Smooth muscle cell (in vitro differentiated cells): ENCODE measurements at regions not wholly inside any gene's neighbourhood (a gene's known extent, or its start where the extent isn't known, plus 50 kb on each side); places are given as distances from the start of the nearest gene placed in this dataset.

Experiments
- DNase-seq: peaks from one replicate; lab custom pipeline; 2025; ENCODE audit not compliant: unreplicated experiment; lab: John Stamatoyannopoulos, UW
- H2AFZ ChIP-seq: fragments of 200-600 bp; sonication (generic); 2 replicates; pipeline ENCODE4 v1.6.0; 2016; ENCODE audit warnings: antibody characterized with exemption, low read depth, mild to moderate bottlenecking
- H3F3A ChIP-seq: fragments of 200-600 bp; sonication (generic); 2 replicates; pipeline ENCODE4 v1.6.0; 2017; ENCODE audit warnings: antibody characterized with exemption, low read depth
- H3K27ac ChIP-seq: fragments of 200-600 bp; sonication (generic); 2 replicates; pipeline ENCODE4 v1.5.1; 2016; ENCODE audit warnings: low read depth, mild to moderate bottlenecking
- H3K27me3 ChIP-seq: fragments of 200-600 bp; sonication (generic); 2 replicates; pipeline ENCODE4 v1.6.1; 2016; ENCODE audit warnings: low read depth, mild to moderate bottlenecking
- H3K36me3 ChIP-seq: fragments of 200-600 bp; sonication (generic); 2 replicates; pipeline ENCODE4 v1.5.1; 2016; ENCODE audit warnings: low read depth
- H3K4me1 ChIP-seq: fragments of 200-600 bp; sonication (generic); 2 replicates; pipeline ENCODE4 v1.5.1; 2016; ENCODE audit warnings: low read depth
- H3K4me2 ChIP-seq: fragments of 200-600 bp; sonication (generic); 2 replicates; pipeline ENCODE4 v1.6.0; 2016; ENCODE audit warnings: mild to moderate bottlenecking
- H3K4me3 ChIP-seq: fragments of 200-600 bp; sonication (generic); 2 replicates; pipeline ENCODE4 v1.5.1; 2016; ENCODE audit warnings: mild to moderate bottlenecking
- H3K79me2 ChIP-seq: fragments of 200-600 bp; sonication (generic); 2 replicates; pipeline ENCODE4 v1.6.0; 2016; ENCODE audit warnings: low read depth, mild to moderate bottlenecking
- H3K9ac ChIP-seq: fragments of 200-600 bp; sonication (generic); 2 replicates; pipeline ENCODE4 v1.6.0; 2016; ENCODE audit warnings: low read depth
- H3K9me3 ChIP-seq: fragments of 200-600 bp; sonication (generic); replicated peaks from 2 replicates; pipeline ENCODE4 v1.5.1; 2016; ENCODE audit warnings: low read depth
- H4K20me1 ChIP-seq: fragments of 200-600 bp; sonication (generic); 2 replicates; pipeline ENCODE4 v1.6.0; 2016; ENCODE audit warnings: low read depth
- WGBS: methylation state at CpG from one replicate; pipeline ENCODE4 v1.1.7; 2016; ENCODE audit warnings: low lambda C conversion rate; 5-methylcytosine and 5-hydroxymethylcytosine counted together
- TF ChIP-seq, protein P1 (sequence below): fragments of 200-600 bp; sonication (generic); IDR thresholded peaks from 2 replicates; pipeline ENCODE4 v1.5.1; 2017; ENCODE audit warnings: borderline replicate concordance, mild to moderate bottlenecking, antibody characterized with exemption; ENCODE audit not compliant: insufficient read depth, poor library complexity, severe bottlenecking

DNA sequence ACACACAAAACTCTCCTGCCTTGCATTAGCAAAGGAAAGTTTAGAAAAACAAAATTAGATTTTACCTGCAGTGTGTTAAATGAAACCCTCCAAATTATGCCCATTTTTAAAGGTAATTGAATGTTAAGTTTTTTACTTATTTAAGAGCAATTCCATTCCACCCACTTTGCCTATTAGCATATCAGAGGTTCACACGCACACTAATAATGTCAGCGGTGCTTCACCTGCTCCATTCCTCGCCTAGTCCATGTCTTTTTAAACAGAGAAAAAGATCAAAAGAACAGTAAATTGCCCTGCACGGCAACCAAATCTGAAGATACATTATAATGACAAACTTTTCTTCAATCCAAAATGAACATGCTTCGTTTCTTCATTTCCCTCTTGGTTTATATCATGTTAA lies 97.3 kb upstream of the LRRN1 start:
- H3F3A ChIP-seq, result no peaks in the 10 kb centered on the region
- H3K27ac ChIP-seq, result no peak overlapping the region
- H3K27me3 ChIP-seq, result no peaks in the 10 kb centered on the region
- H3K4me1 ChIP-seq, result peaks cover 10% of the 10 kb centered on the region
- H3K9ac ChIP-seq, result no peak overlapping the region
- H2AFZ ChIP-seq, result no peak overlapping the region
- H3K9me3 ChIP-seq, result no peaks in the 10 kb centered on the region
- no peak overlapping the region for H3K4me3 ChIP-seq
- H4K20me1 ChIP-seq, result no peaks in the 10 kb centered on the region
- H3K79me2 ChIP-seq, result no peaks in the 10 kb centered on the region
- TF ChIP-seq, protein P1, sequence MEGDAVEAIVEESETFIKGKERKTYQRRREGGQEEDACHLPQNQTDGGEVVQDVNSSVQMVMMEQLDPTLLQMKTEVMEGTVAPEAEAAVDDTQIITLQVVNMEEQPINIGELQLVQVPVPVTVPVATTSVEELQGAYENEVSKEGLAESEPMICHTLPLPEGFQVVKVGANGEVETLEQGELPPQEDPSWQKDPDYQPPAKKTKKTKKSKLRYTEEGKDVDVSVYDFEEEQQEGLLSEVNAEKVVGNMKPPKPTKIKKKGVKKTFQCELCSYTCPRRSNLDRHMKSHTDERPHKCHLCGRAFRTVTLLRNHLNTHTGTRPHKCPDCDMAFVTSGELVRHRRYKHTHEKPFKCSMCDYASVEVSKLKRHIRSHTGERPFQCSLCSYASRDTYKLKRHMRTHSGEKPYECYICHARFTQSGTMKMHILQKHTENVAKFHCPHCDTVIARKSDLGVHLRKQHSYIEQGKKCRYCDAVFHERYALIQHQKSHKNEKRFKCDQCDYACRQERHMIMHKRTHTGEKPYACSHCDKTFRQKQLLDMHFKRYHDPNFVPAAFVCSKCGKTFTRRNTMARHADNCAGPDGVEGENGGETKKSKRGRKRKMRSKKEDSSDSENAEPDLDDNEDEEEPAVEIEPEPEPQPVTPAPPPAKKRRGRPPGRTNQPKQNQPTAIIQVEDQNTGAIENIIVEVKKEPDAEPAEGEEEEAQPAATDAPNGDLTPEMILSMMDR, result no peak
- WGBS, result 91% methylated on average over 5 of the region's 5 CpGs
- DNase-seq, result no peak
- H3K36me3 ChIP-seq, result no peaks in the 10 kb centered on the region
- H3K4me2 ChIP-seq, result no peak overlapping the region

DNA sequence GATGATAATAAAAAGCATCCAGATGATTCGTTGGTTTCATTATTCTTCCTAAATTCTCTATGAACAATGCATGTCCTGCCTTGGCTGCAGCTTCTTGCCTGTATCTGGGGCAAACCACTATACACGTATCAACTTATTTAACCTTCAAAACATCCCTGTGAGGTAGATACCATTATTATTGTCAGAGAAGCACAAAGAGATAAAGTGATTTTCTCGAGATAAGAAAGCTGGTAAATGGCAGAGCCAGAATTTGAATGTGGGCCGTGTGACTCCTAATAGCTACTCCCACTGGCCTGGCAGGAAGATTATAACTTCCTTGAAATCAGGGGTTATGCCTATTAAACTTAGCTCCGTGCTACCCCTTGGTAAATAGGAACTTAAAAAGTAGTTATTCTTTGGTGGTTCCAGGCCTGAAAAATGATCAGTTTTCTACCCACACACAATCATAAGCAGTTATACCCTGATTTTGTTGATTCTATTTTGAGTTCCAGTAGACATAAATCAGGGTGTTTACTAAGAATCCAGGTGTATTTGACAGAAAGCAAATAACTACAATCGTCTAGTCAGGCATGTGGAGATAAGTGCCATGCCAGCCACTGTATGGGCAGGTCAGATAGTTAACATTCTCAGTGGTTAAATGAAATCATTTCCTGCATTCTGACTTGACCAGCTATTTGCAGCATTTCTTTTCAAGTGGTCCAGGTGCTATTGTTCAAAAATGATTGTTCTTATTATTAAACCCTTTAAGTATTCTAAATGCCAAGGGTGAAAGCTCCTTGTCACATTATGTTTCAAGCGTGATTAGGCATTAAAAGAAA lies 99.2 kb upstream of the LRRN1 start:
- Histone ChIP-seq H3K27me3 (no peaks in the 10 kb centered on the region), H3K4me2 (no peak overlapping the region), H3K9me3 (no peaks in the 10 kb centered on the region), H3K4me3 (no peak overlapping the region), H4K20me1 (no peaks in the 10 kb centered on the region), H3K36me3 (no peaks in the 10 kb centered on the region), H3F3A (no peaks in the 10 kb centered on the region), H3K9ac (no peak overlapping the region), H2AFZ (no peak overlapping the region), H3K79me2 (no peaks in the 10 kb centered on the region), H3K4me1 (peaks cover 7% of the 10 kb centered on the region), H3K27ac (no peak overlapping the region)
- TF ChIP-seq, protein P1, result no peak
- 70% methylated on average over 7 of the region's 7 CpGs for WGBS
- no peak for DNase-seq

DNA sequence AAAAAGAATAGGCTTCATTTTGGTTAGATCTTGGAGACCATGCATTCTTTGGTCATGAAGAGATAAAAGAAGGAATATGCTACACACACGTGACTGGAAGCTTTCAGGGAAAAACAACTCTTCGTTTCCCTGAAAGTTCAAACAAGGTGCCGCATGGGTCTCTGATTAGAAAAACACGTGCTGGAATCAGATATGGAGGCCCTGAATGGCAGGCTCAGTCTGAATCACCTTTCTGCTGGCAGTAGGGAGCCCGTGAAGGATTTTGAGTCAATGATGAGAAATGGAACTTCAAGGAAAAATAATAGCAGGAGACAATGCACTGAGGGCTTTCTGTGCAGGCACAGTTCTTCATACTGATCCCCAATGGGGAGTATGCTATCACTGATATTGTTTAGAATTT lies 99.8 kb upstream of the LRRN1 start:
- 74% methylated on average over 5 of the region's 5 CpGs for WGBS
- no peaks in the 10 kb centered on the region for H3K9me3 ChIP-seq
- H4K20me1 ChIP-seq, result no peaks in the 10 kb centered on the region
- H3K27ac ChIP-seq, result no peak overlapping the region
- peaks cover under 1% of the 10 kb centered on the region for H3K4me1 ChIP-seq
- no peak for DNase-seq
- no peaks in the 10 kb centered on the region for H3K79me2 ChIP-seq
- no peak overlapping the region for H2AFZ ChIP-seq
- no peak overlapping the region for H3K9ac ChIP-seq
- H3K4me2 ChIP-seq, result no peak overlapping the region
- no peaks in the 10 kb centered on the region for H3K36me3 ChIP-seq
- H3K4me3 ChIP-seq, result no peak overlapping the region
- TF ChIP-seq, protein P1, result no peak
- H3F3A ChIP-seq, result no peaks in the 10 kb centered on the region
- no peaks in the 10 kb centered on the region for H3K27me3 ChIP-seq

DNA sequence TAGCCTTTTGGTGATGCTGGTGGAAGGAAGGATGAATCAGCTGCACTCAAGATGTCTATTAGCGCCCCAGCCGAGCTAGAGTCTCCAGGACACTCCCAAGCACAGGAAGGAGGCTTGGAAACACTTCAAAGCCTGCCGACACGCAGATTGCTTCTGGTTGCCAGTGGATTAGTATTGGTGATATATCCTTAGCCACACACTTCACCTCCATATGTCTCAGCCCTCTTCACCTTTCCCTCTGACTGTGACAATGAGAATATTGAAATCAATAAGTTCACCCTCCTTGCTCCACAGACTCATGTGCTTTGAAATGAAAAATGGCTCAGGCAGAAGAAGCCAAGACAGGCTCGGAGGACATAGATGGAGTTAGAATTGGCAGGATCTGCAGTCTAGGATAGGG lies 102.9 kb upstream of the LRRN1 start:
- Histone ChIP-seq H3F3A (no peaks in the 10 kb centered on the region), H3K79me2 (no peaks in the 10 kb centered on the region), H3K36me3 (no peaks in the 10 kb centered on the region), H3K4me3 (no peak overlapping the region), H3K27me3 (no peaks in the 10 kb centered on the region), H4K20me1 (no peaks in the 10 kb centered on the region), H3K4me2 (no peak overlapping the region), H3K9ac (no peak overlapping the region), H3K9me3 (no peaks in the 10 kb centered on the region), H2AFZ (no peak overlapping the region), H3K27ac (no peak overlapping the region), H3K4me1 (no peaks in the 10 kb centered on the region)
- no peak for DNase-seq
- 92% methylated on average over 5 of the region's 5 CpGs for WGBS
- TF ChIP-seq, protein P1, result no peak
